ENCODE measurements at regions not wholly inside any gene's neighbourhood (a gene's known extent, or its start where the extent isn't known, plus 50 kb on each side); places are given as distances from the start of the nearest gene placed in this dataset.

- 58% methylated on average over 5 of the region's 5 CpGs for WGBS
- Histone ChIP-seq H3K9me3 (no peaks in the 10 kb centered on the region), H3K4me1 (no peaks in the 10 kb centered on the region), H3K27me3 (peaks cover under 1% of the 10 kb centered on the region), H3K36me3 (no peaks in the 10 kb centered on the region), H3K4me3 (no peak overlapping the region), H3K27ac (no peak overlapping the region)
- TF ChIP-seq, protein P1, sequence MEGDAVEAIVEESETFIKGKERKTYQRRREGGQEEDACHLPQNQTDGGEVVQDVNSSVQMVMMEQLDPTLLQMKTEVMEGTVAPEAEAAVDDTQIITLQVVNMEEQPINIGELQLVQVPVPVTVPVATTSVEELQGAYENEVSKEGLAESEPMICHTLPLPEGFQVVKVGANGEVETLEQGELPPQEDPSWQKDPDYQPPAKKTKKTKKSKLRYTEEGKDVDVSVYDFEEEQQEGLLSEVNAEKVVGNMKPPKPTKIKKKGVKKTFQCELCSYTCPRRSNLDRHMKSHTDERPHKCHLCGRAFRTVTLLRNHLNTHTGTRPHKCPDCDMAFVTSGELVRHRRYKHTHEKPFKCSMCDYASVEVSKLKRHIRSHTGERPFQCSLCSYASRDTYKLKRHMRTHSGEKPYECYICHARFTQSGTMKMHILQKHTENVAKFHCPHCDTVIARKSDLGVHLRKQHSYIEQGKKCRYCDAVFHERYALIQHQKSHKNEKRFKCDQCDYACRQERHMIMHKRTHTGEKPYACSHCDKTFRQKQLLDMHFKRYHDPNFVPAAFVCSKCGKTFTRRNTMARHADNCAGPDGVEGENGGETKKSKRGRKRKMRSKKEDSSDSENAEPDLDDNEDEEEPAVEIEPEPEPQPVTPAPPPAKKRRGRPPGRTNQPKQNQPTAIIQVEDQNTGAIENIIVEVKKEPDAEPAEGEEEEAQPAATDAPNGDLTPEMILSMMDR (IDR thresholded peaks at IDR 0.05): no peak
- no peak for TF ChIP-seq EP300 (IDR thresholded peaks at IDR 0.05)
- no peak for TF ChIP-seq POLR2AphosphoS5 (IDR thresholded peaks at IDR 0.05)
- TF ChIP-seq POLR2A (IDR thresholded peaks at IDR 0.05): no peak
- DNase-seq (ENCODE audit: low spot score in 2 of 2): no peak
These were observed 86.4 kb downstream of the CBLN1 start for GRCh38 chr16:49195237-49195548.

DNA sequence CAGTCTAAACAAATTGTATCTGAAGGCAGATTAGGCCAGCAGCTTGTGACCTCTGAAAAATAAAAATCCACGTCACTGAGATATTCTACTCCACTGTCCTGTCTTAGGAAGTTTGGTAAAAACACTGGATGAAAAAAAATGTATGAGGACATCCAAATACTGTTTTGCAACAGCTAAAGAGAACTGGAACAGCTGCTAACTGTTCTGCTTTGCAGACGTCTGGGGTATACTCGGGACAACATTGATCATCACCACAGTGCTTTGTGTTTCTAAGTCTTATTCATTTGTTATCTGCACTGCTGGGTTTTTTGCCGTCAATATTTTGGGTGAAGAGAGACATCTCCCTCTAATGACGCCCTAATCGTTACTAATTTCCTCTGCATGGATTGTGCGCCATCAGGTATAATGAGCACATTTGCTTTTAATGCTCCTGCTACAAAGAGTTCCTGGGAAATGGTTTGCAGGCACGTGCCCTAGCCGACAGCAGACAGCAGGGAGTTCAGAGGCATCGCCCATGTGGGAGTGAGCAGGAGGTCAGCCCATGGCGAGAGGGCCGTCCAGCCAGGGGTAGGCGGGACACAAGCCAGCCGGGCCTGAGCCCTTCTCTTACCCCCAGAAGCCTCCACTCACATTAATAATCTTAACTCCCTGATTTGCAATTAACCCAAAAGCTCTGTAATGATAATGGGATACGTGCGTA is 87.0 kb downstream of the CBLN1 start:
- DNase-seq (ENCODE audit: low spot score in 2 of 2): no peak
- Histone ChIP-seq H3K4me3 (no peak overlapping the region), H3K4me1 (no peaks in the 10 kb centered on the region), H3K27ac (no peak overlapping the region), H3K36me3 (no peaks in the 10 kb centered on the region), H3K27me3 (no peaks in the 10 kb centered on the region), H3K9me3 (no peaks in the 10 kb centered on the region)
- TF ChIP-seq, protein P1 (IDR thresholded peaks at IDR 0.05): no peak
- no peak for TF ChIP-seq POLR2AphosphoS5 (IDR thresholded peaks at IDR 0.05)
- WGBS: 49% methylated on average over 16 of the region's 16 CpGs

DNA sequence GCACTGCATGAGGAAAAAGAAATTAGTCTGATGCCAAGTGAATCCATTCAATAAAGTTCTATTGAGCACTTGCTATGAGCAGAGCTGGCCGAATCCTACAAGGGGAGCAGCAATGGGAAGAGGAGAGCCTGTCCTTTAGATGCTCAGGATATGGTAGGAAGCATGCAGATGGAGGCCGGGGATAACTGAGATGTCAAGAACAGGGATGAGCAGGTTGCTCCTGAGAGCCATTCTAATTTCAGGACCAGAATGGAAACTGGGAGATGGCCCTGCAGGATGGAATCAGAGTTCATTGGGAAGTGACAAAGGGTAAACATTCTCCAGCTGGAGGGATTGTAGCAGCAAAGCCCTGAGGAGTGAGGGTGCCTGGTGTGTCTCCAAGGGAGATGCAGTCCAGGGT is 88.0 kb downstream of the CBLN1 start:
- H3K27ac ChIP-seq: no peak overlapping the region
- no peak for DNase-seq (ENCODE audit: low spot score in 2 of 2)
- WGBS: 84% methylated on average over 2 of the region's 2 CpGs
- no peaks in the 10 kb centered on the region for H3K36me3 ChIP-seq
- H3K9me3 ChIP-seq: peaks cover 9% of the 10 kb centered on the region
- TF ChIP-seq, protein P1 (IDR thresholded peaks at IDR 0.05): no peak
- TF ChIP-seq POLR2A (IDR thresholded peaks at IDR 0.05) (no peak), EP300 (IDR thresholded peaks at IDR 0.05) (no peak), POLR2AphosphoS5 (IDR thresholded peaks at IDR 0.05) (no peak)
- no peaks in the 10 kb centered on the region for H3K27me3 ChIP-seq
- H3K4me1 ChIP-seq: no peaks in the 10 kb centered on the region
- no peak overlapping the region for H3K4me3 ChIP-seq

DNA sequence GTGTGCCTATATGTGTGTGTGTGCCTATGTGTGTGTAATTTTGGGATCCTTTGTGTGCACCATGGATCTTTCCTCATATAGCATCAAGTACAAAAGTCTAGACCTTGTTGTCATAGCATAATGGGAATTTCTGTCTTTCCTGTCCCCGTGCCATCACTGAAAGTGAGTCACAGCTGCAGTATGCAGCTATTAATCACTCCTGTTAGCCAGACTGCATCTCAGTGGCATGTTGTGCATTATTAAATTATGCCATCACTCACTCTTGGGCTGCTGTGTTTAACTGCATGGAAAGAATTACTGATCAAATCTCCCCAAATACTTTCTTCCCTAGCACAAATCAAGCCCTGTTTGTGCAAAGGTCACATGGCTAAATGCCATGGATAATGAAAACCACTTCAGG is 92.4 kb downstream of the CBLN1 start:
- TF ChIP-seq POLR2A (IDR thresholded peaks at IDR 0.05) (no peak), POLR2AphosphoS5 (IDR thresholded peaks at IDR 0.05) (no peak), EP300 (IDR thresholded peaks at IDR 0.05) (no peak)
- TF ChIP-seq, protein P1 (IDR thresholded peaks at IDR 0.05): no peak
- peaks cover 19% of the 10 kb centered on the region for H3K9me3 ChIP-seq
- H3K27me3 ChIP-seq: no peaks in the 10 kb centered on the region
- H3K36me3 ChIP-seq: no peaks in the 10 kb centered on the region
- DNase-seq (ENCODE audit: low spot score in 2 of 2): no peak
- 27% methylated on average over 1 of the region's 1 CpG for WGBS
- H3K4me3 ChIP-seq: no peak overlapping the region
- no peak overlapping the region for H3K27ac ChIP-seq
- H3K4me1 ChIP-seq: no peaks in the 10 kb centered on the region

DNA sequence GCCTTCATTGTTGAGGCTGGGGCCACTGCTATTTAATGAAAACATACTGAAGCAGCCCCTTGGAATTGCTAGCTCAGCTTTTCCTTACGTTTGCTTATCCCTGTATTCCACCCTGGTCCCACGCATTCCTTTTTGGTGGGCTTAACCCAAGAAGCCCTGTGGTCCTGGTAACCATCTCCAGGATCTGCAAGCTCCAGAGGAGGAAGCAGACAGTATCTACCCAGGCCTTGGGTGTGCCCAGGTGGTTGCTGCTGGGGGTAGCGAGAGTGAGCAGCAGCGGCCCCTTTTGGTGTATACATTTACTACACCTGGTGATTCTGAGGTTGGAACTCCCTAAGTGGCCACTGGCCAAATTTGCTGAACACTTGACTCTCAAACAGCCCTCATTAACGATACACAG is 97.7 kb downstream of the CBLN1 start:
- H3K27ac ChIP-seq: no peak overlapping the region
- TF ChIP-seq EP300 (IDR thresholded peaks at IDR 0.05): no peak
- TF ChIP-seq, protein P1 (IDR thresholded peaks at IDR 0.05): no peak
- TF ChIP-seq POLR2AphosphoS5 (IDR thresholded peaks at IDR 0.05): no peak
- no peak for TF ChIP-seq POLR2A (IDR thresholded peaks at IDR 0.05)
- WGBS: 16% methylated on average over 5 of the region's 5 CpGs
- H3K4me3 ChIP-seq: no peak overlapping the region
- no peaks in the 10 kb centered on the region for H3K4me1 ChIP-seq
- H3K27me3 ChIP-seq: peaks cover 4% of the 10 kb centered on the region
- H3K9me3 ChIP-seq: peaks cover 11% of the 10 kb centered on the region
- no peaks in the 10 kb centered on the region for H3K36me3 ChIP-seq
- DNase-seq (ENCODE audit: low spot score in 2 of 2): no peak

Measured in suprapubic skin (tissue), 4 donors.